ENCODE measurements at regions not wholly inside any gene's neighbourhood (a gene's known extent, or its start where the extent isn't known, plus 50 kb on each side); places are given as distances from the start of the nearest gene placed in this dataset.

DNA sequence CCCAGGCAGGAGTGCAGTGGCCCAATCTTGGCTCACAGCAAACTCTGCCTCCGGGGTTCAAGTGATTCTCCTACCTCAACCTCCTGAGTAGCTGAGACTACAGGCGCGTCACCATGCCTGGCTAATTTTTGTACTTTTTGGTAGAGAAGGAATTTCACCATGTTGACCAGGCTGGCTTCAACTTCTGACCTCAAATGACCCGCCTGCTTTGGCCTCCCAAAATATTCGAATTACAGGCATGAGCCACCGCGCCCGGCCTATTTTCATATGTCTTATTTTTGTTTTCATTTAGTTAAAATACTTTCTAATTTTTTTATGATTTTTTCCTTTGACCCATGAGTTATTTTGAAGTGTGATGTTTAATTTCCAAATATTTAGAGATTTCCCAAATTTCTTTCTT, 143.6 kb upstream of the VRK1 start:
- no peak for DNase-seq (ENCODE audit: low read depth in 1 of 2, low spot score in 1 of 2)
- in situ Hi-C loops (cut with HindIII; ENCODE audit: low pct_unique_long_range_greater_than_20kb, low sequenced_read_pairs): no loop called here
- no peak for TF ChIP-seq JUND (IDR thresholded peaks at IDR 0.05; ENCODE audit: low read depth)

DNA sequence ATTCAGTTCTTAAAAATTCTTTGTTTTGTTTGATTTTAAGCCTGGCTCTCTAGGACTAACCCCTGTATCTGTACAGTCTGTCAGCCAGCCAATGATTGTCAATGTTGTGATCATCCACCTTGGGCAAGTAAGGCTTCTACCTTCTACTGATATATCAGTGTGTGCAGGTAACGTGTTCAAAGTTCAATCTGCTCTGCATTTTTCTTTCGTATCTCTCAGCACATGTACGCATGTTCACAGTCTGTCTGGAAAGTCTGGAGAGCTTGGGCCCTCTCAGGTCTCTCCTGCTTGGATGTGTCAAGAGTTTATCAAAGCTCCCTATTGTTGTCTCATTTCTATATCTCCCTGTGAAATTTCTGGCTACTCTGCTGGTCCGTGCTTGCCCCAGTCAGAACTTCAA, 138.6 kb upstream of the VRK1 start:
- in situ Hi-C loops (cut with HindIII; ENCODE audit: low pct_unique_long_range_greater_than_20kb, low sequenced_read_pairs): no loop called here
- DNase-seq (ENCODE audit: low read depth in 1 of 2, low spot score in 1 of 2): no peak
- no peak for TF ChIP-seq JUND (IDR thresholded peaks at IDR 0.05; ENCODE audit: low read depth)

DNA sequence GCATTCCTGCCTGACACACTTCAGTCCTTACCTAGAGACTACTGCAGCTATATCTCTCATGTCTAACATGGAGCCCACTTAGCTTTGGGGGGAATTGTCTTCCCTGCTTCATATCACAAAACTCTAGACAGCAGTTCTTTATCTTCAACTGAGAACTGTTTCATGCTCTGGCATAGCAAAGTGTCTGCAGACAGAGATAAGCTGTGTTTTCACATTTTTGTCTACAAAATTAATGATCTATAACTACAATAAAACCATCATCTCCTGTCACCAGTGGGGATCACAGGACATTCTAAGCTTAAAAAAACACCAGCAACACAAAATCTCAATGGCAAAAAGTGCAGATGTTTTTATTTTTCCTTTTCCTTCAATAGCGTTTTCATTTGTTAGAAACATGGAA, 137.1 kb upstream of the VRK1 start:
- no peak for DNase-seq (ENCODE audit: low read depth in 1 of 2, low spot score in 1 of 2)
- no peak for TF ChIP-seq JUND (IDR thresholded peaks at IDR 0.05; ENCODE audit: low read depth)
- in situ Hi-C loops (cut with HindIII; ENCODE audit: low pct_unique_long_range_greater_than_20kb, low sequenced_read_pairs): no loop called here

DNA sequence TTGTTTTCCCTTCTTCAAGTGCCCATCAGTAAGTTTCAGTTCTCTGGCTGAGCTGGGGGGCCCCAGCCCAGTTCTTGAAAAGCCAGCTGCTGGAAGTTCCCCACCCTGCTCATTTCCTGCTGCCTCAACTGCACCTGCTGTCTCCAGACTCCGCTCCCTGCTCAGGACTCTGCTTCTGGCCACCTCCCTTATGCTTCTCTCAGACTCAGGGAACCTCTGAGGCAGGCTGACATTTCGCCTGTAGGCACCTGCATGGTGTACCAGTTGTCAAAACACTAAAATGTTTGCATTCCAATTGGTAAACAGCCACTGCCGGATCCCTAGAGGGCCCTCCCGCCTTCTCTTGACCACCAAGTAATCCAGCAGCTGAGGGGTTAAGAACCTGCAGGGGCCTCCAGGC, 136.5 kb upstream of the VRK1 start:
- in situ Hi-C loops (cut with HindIII; ENCODE audit: low pct_unique_long_range_greater_than_20kb, low sequenced_read_pairs): no loop called here
- TF ChIP-seq JUND (IDR thresholded peaks at IDR 0.05; ENCODE audit: low read depth): no peak

DNA sequence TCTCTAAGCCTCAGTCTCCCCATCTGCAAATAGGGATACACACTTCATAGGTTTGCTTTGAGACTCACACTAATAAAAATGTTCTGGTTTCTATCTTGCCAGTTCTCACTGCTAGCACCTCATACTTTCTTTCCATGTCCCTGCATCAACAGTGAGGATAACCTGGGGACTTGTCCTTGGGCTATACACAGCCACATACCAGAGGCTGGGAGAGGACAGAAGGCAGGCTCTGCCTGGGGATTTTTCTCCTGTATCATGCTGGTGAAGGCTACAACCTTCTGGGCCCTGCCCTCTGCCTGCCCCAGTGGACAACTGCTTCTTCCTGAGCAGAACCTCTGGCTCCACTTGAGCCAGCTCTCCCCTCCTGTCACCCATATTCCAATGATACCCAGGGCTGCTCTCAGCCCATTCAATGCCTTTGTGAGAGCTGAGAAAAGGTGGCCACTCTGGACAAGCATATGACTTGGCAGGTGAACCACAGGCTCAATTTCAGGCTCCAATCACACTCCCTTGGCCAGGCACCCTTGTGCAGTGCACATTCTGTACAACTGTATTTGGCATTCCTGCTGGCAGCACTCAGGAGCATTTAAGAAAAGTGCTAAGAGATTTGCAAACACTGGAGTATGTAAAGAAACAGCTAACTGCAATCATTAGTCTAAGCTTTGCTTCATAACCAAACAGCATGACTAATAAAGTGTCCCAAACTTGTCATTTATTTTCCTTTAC, 135.8 kb upstream of the VRK1 start:
- DNase-seq (ENCODE audit: low read depth in 1 of 2, low spot score in 1 of 2): no peak
- in situ Hi-C loops (cut with HindIII; ENCODE audit: low pct_unique_long_range_greater_than_20kb, low sequenced_read_pairs): no loop called here

More for the DNA sequence above, 136.5 kb upstream of the VRK1 start:
- peak in 1 of 2 experiments; percentile 37 for DNase-seq (ENCODE audit: low read depth in 1 of 2, low spot score in 1 of 2)

DNA sequence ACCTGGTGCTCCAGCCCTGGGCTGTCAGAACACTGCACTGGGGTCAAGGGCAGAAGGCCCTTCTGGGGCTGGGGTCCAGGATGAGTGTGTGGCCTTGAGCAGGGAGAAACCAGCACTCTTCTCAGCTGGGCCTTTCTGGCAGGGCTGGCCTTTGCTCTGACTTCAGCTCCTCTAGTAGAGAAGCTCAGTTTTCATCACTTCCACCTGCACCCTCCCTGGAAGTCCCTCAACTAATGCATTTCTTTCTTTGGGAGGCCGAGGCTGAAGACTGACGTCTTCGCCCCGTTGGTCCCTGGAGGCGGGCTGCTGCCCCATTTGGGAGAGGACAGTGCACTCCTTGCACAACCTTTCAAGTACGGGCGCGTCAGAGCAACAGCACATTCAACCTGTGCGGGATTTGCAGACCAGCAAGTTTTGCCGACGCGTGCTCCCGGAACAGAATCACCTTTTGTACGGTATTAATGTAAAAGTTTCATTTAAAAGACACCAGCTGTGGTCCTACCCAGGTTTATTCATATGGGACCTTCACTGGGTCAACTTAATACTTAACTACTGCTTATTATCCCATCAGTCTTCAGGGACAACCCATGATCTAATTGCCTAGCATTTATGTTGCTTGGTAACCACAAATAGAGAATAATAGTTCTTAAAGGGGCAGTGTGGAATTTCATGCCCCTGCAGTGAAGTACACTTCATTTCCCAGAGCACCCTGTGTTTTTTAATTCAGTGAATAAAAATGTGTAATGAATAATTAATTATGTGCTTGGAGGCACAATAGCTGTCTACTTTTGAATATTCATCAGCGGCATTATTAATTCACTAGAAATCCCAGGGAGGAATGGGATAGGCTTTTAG, 134.8 kb upstream of the VRK1 start:
- DNase-seq (ENCODE audit: low read depth in 1 of 2, low spot score in 1 of 2): no peak
- in situ Hi-C loops (cut with HindIII; ENCODE audit: low pct_unique_long_range_greater_than_20kb, low sequenced_read_pairs): no loop called here
- TF ChIP-seq JUND (IDR thresholded peaks at IDR 0.05; ENCODE audit: low read depth): no peak

More for the DNA sequence above, 135.8 kb upstream of the VRK1 start:
- TF ChIP-seq JUND (IDR thresholded peaks at IDR 0.05; ENCODE audit: low read depth): no peak

DNA sequence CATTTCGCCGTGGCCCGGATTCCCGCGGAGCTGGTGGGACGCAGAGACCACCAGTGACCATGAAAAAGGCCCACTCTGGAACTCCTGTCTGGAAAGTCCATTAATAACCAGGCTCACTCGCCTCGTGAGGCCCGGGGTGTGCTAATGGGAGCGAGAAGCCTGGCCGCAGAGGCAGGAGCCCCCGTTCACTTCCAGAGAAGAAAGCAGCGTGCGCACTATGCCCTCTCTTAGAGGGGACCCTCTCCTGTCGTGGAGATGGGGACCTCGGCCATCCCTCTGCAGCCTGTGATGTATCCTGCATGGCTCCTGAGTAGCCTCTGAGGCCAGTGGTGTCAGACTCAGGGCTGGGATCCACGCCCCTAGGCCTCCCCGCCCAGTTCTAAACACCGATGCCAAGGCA, 134.1 kb upstream of the VRK1 start:
- in situ Hi-C loops (cut with HindIII; ENCODE audit: low pct_unique_long_range_greater_than_20kb, low sequenced_read_pairs): no loop called here
- no peak for TF ChIP-seq JUND (IDR thresholded peaks at IDR 0.05; ENCODE audit: low read depth)
- DNase-seq (ENCODE audit: low read depth in 1 of 2, low spot score in 1 of 2): no peak

DNA sequence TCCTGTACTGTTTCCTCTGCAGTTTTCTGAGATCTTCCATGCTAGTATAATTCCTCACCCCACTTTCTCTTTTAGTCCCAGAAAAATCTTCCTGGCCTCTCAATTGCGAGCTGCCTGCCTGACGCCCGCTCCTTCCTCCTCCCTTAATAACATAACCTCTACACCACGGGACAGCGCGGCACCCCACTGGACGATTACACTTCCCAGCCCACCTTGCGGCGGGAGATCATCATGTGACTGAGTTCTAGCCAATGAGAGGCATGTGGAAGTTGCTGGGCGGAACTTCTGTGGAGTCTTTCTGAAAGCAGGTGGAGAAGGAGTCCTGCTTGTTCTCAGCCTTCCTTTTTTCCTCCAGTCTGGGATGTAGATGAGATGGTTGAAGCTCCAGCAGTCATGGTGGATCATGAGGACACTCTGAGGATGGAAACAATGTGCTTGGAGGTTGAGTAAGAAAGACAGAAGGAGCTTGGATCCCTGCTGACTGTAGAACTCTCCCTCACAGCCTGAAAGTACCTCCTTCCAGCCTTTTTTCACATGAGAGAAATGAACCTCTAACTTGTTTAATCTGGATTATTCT, 133.6 kb upstream of the VRK1 start:
- TF ChIP-seq JUND (IDR thresholded peaks at IDR 0.05; ENCODE audit: low read depth): no peak
- DNase-seq (ENCODE audit: low read depth in 1 of 2, low spot score in 1 of 2): no peak
- in situ Hi-C loops (cut with HindIII; ENCODE audit: low pct_unique_long_range_greater_than_20kb, low sequenced_read_pairs): no loop called here

DNA sequence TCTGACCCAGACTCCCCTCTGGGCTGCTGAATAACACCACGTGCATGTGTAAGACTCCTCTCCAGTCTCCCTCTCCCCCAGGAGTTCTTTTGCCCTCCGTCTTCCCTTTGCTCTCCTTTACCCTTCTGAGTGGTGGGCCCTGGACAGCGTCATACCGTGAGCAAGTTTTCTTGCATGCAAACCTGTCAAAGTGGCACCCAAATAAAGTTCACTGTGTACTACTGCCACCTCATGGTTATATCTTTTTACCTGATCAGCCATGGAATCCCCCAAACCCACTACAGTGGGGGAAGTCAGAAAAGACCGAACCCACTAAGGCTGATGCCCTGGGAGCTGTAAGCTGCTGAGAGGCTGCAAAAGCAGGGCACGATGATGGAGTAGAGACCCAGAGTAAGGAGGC, 131.1 kb upstream of the VRK1 start:
- DNase-seq (ENCODE audit: low read depth in 1 of 2, low spot score in 1 of 2): no peak
- TF ChIP-seq JUND (IDR thresholded peaks at IDR 0.05; ENCODE audit: low read depth): no peak
- in situ Hi-C loops (cut with HindIII; ENCODE audit: low pct_unique_long_range_greater_than_20kb, low sequenced_read_pairs): no loop called here

DNA sequence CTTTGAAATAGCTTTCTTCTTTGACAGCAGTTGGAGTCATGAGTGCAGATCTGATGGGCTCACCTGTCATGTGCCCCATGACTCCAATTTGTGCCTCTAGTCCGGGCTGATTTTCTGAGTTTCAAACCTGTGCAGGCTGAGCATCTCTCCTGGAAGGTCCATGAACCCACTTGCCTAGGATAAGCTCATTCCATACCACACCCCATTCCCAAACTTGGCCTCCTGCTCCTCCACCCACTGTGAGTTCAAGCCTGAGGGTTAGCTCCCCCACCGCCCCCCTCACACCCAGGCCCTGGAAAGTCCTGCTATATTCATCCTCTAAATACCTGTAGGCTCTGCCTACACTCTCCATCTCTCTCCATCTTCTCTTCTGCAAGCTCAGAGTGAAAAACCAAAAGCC, 126.8 kb upstream of the VRK1 start:
- in situ Hi-C loops (cut with HindIII; ENCODE audit: low pct_unique_long_range_greater_than_20kb, low sequenced_read_pairs): no loop called here
- TF ChIP-seq JUND (IDR thresholded peaks at IDR 0.05; ENCODE audit: low read depth): no peak

DNA sequence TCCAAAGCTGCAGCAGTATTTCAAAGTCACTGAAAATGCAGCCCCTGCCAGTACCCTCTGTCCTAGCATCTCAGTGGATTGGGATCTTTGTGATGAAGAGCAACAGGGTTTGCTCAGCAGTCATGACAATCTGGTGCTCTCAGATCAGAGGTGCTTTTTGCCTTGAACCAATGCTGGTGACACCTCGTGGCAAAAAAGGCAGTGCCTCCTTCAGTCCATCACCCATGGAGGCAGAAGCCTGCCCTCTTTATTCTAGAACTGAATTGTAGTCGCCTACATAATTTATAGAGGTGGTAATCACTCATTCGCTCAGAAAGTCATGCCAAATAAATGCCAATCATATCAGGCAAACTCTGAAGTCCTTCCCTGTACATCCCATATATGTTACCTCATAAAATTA, 126.0 kb upstream of the VRK1 start:
- in situ Hi-C loops (cut with HindIII; ENCODE audit: low pct_unique_long_range_greater_than_20kb, low sequenced_read_pairs): no loop called here
- no peak for DNase-seq (ENCODE audit: low read depth in 1 of 2, low spot score in 1 of 2)

More for the DNA sequence above, 126.8 kb upstream of the VRK1 start:
- DNase-seq (ENCODE audit: low read depth in 1 of 2, low spot score in 1 of 2): no peak

DNA sequence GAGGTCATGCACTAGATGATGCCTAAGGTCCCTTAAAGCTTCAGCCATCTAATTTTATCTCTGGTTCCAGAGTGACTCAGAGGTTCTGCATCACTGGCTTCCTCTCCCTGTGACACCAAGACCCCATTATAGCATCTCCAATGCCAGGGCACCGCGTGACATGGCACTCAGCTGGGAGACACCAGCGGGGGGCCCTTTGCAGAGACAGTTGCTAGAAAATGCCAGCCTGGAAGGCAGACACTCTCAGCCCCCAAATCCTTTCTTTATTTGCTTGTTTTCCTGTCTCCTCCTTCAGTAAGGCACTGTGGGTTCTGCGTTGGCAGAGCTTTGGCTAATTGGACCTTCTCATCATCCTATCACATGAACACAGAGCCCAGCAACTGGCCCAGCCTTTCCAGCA, 123.5 kb upstream of the VRK1 start:
- no peak for TF ChIP-seq JUND (IDR thresholded peaks at IDR 0.05; ENCODE audit: low read depth)
- DNase-seq (ENCODE audit: low read depth in 1 of 2, low spot score in 1 of 2): no peak
- in situ Hi-C loops (cut with HindIII; ENCODE audit: low pct_unique_long_range_greater_than_20kb, low sequenced_read_pairs): no loop called here

More for the DNA sequence above, 126.0 kb upstream of the VRK1 start:
- TF ChIP-seq JUND (IDR thresholded peaks at IDR 0.05; ENCODE audit: low read depth): no peak

DNA sequence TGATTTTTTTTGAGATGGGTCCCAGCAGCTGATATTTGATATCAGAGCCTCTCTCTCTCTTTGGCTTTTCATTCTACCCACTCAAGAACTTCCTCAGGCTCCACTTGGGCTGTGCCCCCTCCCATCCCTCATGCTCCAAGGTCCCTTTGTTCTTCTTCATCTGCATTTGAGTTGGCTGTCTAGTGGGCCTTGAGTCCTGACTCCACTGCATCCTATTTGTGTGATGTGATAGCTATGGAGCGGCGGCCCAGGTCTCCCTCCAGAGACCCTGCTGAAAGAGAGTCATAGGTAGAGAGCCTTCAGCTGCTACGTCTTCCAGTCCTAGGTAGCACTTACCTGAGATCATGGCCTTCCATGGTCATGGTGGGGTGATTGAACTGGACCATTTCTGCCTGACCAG, 123.1 kb upstream of the VRK1 start:
- no peak for TF ChIP-seq JUND (IDR thresholded peaks at IDR 0.05; ENCODE audit: low read depth)
- DNase-seq (ENCODE audit: low read depth in 1 of 2, low spot score in 1 of 2): no peak
- in situ Hi-C loops (cut with HindIII; ENCODE audit: low pct_unique_long_range_greater_than_20kb, low sequenced_read_pairs): no loop called here

All from T47D (cell line).